HepG2 (cell line): ENCODE measurements at regions not wholly inside any gene's neighbourhood (a gene's known extent, or its start where the extent isn't known, plus 50 kb on each side); places are given as distances from the start of the nearest gene placed in this dataset.

Source experiments
- ATAC-seq: fragments of 200-7000 bp; cut with Tn5 transposase; 3 replicates; pipeline ENCODE4 v1.9.1; 2020; ENCODE audit warnings: mild to moderate bottlenecking, moderate library complexity
- BruUV-seq: library from RNA; stranded (reverse); fragments of 400-500 nt; replicated peaks from 2 replicates; lab custom pipeline; 2021; lab: Mats Ljungman, UMichigan
- CTCF ChIA-PET: fragments of 300-600 bp; formaldehyde crosslinking; extraction: SDS; loops from one replicate; lab custom pipeline; 2021; ENCODE audit warnings: low total read pairs, inconsistent platforms, low intra/inter-chr PET ratio; lab: Yijun Ruan, JAX
- POLR2A ChIA-PET: fragments of 350-600 bp; sonication (Branson Sonifier 250); formaldehyde crosslinking; loops from one replicate; lab custom pipeline; 2020; ENCODE audit warnings: antibody characterized with exemption, inconsistent platforms; lab: Yijun Ruan, JAX
- DNase-seq: peaks from one replicate; pipeline ENCODE4 v3.0.0-alpha.2; 2015; ENCODE audit warnings: low spot score
- FAIRE-seq: peaks from 3 replicates; lab custom pipeline; 2011; peaks lifted over from hg19 to GRCh38; lab: Jason Lieb, UNC
- H2AFZ ChIP-seq: one replicate; pipeline ENCODE4 v1.6.1; 2011; ENCODE audit warnings: low read length, inconsistent platforms
- H3K27ac ChIP-seq: fragments of 300-600 bp; 3 replicates; pipeline ENCODE4 v1.8.0; 2011; ENCODE audit warnings: mixed run types, mild to moderate bottlenecking, mixed read lengths, low read length, inconsistent platforms; ENCODE audit not compliant: insufficient read depth; ENCODE audit errors: extremely low read length
- H3K27me3 ChIP-seq, 2 experiments: fragments of 200-600 bp in 1 of 2; 2 replicates in 1 of 2; 3 replicates in 1 of 2; pipeline versions ENCODE4 v1.6.0 to v1.8.0; 2011; ENCODE audit warnings: low read length in 2 of 2, mild to moderate bottlenecking in 2 of 2, moderate library complexity in 2 of 2, inconsistent platforms in 1 of 2; ENCODE audit not compliant: insufficient read depth in 2 of 2, control insufficient read depth in 1 of 2
- H3K36me3 ChIP-seq, 2 experiments: fragments of 200-600 bp in 1 of 2; replicated peaks in 1 of 2; 2 replicates in 1 of 2; 3 replicates in 1 of 2; pipeline versions ENCODE4 v1.5.1 to v1.8.0; 2011; ENCODE audit warnings: low read length in 2 of 2, inconsistent platforms in 1 of 2; ENCODE audit not compliant: insufficient read depth in 2 of 2, control insufficient read depth in 1 of 2
- H3K4me1 ChIP-seq: 2 replicates; pipeline ENCODE4 v1.5.1; 2012; ENCODE audit warnings: low read length, inconsistent platforms; ENCODE audit not compliant: insufficient read depth
- H3K4me2 ChIP-seq: 2 replicates; pipeline ENCODE4 v1.6.0; 2011; ENCODE audit warnings: low read depth, low read length, inconsistent platforms
- H3K4me3 ChIP-seq, 3 experiments: fragments of 200-600 bp in 1 of 3; sonication (generic), shearing (Covaris generic) in 1 of 3; replicated peaks in 1 of 3; 2 replicates each; pipeline ENCODE4 v1.5.1; 2011 to 2016; ENCODE audit warnings: low read length in 3 of 3, inconsistent platforms in 2 of 3, low read depth in 2 of 3, mild to moderate bottlenecking in 2 of 3, control low read depth in 1 of 3, mixed read lengths in 1 of 3; ENCODE audit not compliant: insufficient read depth in 1 of 3
- H3K79me2 ChIP-seq: one replicate; pipeline ENCODE4 v1.6.1; 2011; ENCODE audit warnings: low read length, inconsistent platforms; ENCODE audit not compliant: insufficient read depth
- H3K9ac ChIP-seq: 2 replicates; pipeline ENCODE4 v1.6.0; 2011; ENCODE audit warnings: mild to moderate bottlenecking, low read depth, low read length, inconsistent platforms; ENCODE audit not compliant: insufficient read depth
- H3K9me3 ChIP-seq: 2 replicates; pipeline ENCODE4 v1.5.1; 2012; ENCODE audit warnings: mild to moderate bottlenecking, low read length
- H4K20me1 ChIP-seq: 2 replicates; pipeline ENCODE4 v1.6.0; 2011; ENCODE audit warnings: inconsistent platforms, mild to moderate bottlenecking, low read length, moderate library complexity; ENCODE audit not compliant: insufficient read depth
- ARNTL ChIP-seq: sonication (generic); formaldehyde crosslinking; IDR thresholded peaks from 2 replicates; pipeline ENCODE4 v1.4.0; 2020; ENCODE audit warnings: mild to moderate bottlenecking, missing genetic modification reagents
- KAT7 ChIP-seq: IDR thresholded peaks from 2 replicates; pipeline ENCODE4 v1.6.1; 2018; ENCODE audit warnings: borderline replicate concordance, missing compliant biosample characterization
- PCBP1 ChIP-seq: fragments of 200-400 bp; formaldehyde crosslinking; IDR thresholded peaks from 2 replicates; pipeline ENCODE4 v1.6.1; 2017; ENCODE audit warnings: mild to moderate bottlenecking, low read depth, low read length, borderline replicate concordance
- RXRA ChIP-seq: sonication (generic); formaldehyde crosslinking; IDR thresholded peaks from 2 replicates; pipeline ENCODE4 v1.5.1; 2020; ENCODE audit warnings: missing genetic modification reagents
- TIGD3 ChIP-seq: sonication (generic); formaldehyde crosslinking; IDR thresholded peaks from 2 replicates; pipeline ENCODE4 v1.5.1; 2020; ENCODE audit warnings: mild to moderate bottlenecking, missing genetic modification reagents, borderline replicate concordance
- ZBTB8A ChIP-seq: sonication (generic); formaldehyde crosslinking; IDR thresholded peaks from 2 replicates; pipeline ENCODE4 v1.4.0; 2020; ENCODE audit warnings: mild to moderate bottlenecking, low read depth, missing genetic modification reagents, borderline replicate concordance
- ZFYVE20 ChIP-seq: sonication (generic); formaldehyde crosslinking; IDR thresholded peaks from 2 replicates; pipeline ENCODE4 v1.8.0; 2023; ENCODE audit warnings: low read depth, mild to moderate bottlenecking, moderate library complexity, missing genetic modification reagents, borderline replicate concordance
- ZNF337 ChIP-seq: sonication (generic); formaldehyde crosslinking; IDR thresholded peaks from 2 replicates; pipeline ENCODE4 v1.5.1; 2020; ENCODE audit warnings: missing genetic modification reagents, low read depth, mild to moderate bottlenecking, borderline replicate concordance
- ZNF558 ChIP-seq: sonication (generic); formaldehyde crosslinking; IDR thresholded peaks from 2 replicates; pipeline ENCODE4 v1.9.0; 2022; ENCODE audit warnings: mild to moderate bottlenecking, missing genetic modification reagents, borderline replicate concordance
- WGBS: methylation state at CpG from one replicate; pipeline ENCODE4 v1.1.6; 2017; ENCODE audit warnings: low lambda C conversion rate; 5-methylcytosine and 5-hydroxymethylcytosine counted together
- in situ Hi-C: cut with HindIII; loops from 2 replicates; pipeline ENCODE4 v1.10.0; 2017; ENCODE audit warnings: low pct_unique_long_range_greater_than_20kb; ENCODE audit not compliant: extremely low pct_ligation_motif_present
- intact Hi-C: fragments of 100-400 bp; cut with micrococcal nuclease; formaldehyde crosslinking; loops from one replicate; pipeline ENCODE4 v1.10.0; 2022; ENCODE audit not compliant: unreplicated experiment
- TF ChIP-seq, protein P1 (sequence below): sonication (generic); formaldehyde crosslinking; IDR thresholded peaks from 2 replicates; pipeline ENCODE4 v1.4.0; 2020; ENCODE audit warnings: low read depth, mild to moderate bottlenecking, missing genetic modification reagents

GRCh38 chr4:54800831-54801530 lies 143.2 kb downstream of the KIT start:
- H4K20me1 ChIP-seq = no peaks in the 10 kb centered on the region
- no peaks in the 10 kb centered on the region for H3K36me3 ChIP-seq
- ChIA-PET CTCF (no interaction called here), POLR2A (no interaction called here)
- H2AFZ ChIP-seq = no peak overlapping the region
- DNase-seq (no peak), FAIRE-seq (no peak), ATAC-seq (no peak)
- H3K9ac ChIP-seq = no peak overlapping the region
- 0% methylated on average over 4 of the region's 4 CpGs for WGBS
- H3K27me3 ChIP-seq = no peaks in the 10 kb centered on the region
- in situ Hi-C loops = no loop called here
- H3K27ac ChIP-seq = no peak overlapping the region
- intact Hi-C loops = no loop called here
- H3K4me1 ChIP-seq = no peaks in the 10 kb centered on the region
- no TSS peak for BruUV-seq
- H3K79me2 ChIP-seq = no peaks in the 10 kb centered on the region
- H3K9me3 ChIP-seq = no peaks in the 10 kb centered on the region; the same call in 1 of the 2 replicates
- no peak overlapping the region for H3K4me2 ChIP-seq
- TF ChIP-seq, protein P1, sequence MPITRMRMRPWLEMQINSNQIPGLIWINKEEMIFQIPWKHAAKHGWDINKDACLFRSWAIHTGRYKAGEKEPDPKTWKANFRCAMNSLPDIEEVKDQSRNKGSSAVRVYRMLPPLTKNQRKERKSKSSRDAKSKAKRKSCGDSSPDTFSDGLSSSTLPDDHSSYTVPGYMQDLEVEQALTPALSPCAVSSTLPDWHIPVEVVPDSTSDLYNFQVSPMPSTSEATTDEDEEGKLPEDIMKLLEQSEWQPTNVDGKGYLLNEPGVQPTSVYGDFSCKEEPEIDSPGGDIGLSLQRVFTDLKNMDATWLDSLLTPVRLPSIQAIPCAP (CRISPR knock-in tag) = no peak
- TF ChIP-seq ZBTB8A (no peak), KAT7 (no peak)
- no peak overlapping the region for H3K4me3 ChIP-seq

DNA sequence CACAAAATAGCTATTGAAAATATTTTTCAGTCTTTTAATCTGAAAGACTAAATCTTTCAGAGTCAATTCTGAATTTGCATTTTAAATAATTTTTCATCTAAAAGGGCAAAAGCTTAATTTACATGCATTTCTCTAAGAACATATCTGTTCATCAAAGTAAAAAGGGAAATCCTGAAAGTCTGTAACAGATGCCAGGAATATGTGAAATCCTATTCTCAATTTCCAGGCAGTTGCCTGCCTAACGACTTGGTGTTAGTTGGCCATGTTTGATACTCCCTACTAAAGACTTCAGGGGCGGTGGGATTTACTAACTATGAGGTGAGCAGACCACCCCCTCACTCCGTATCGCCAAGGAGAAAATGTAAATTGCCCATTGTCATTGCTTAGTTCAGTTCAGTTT lies 136.8 kb downstream of the KIT start:
- Histone ChIP-seq H3K9ac (no peak overlapping the region), H3K27ac (no peak overlapping the region), H3K4me2 (no peak overlapping the region), H3K4me1 (no peaks in the 10 kb centered on the region), H3K4me3 (no peak overlapping the region), H2AFZ (no peak overlapping the region), H3K9me3 (no peaks in the 10 kb centered on the region), H3K79me2 (no peaks in the 10 kb centered on the region), H4K20me1 (no peaks in the 10 kb centered on the region), H3K36me3 (no peaks in the 10 kb centered on the region), H3K27me3 (no peaks in the 10 kb centered on the region)
- in situ Hi-C loops = no loop called here
- ATAC-seq = no peak
- WGBS = 0% methylated on average over 4 of the region's 4 CpGs
- ChIA-PET CTCF (no interaction called here), POLR2A (no interaction called here)
- no peak for DNase-seq
- intact Hi-C loops = no loop called here
- no peak for FAIRE-seq
- TF ChIP-seq ZNF558 (CRISPR knock-in tag) = no peak
- no peak for TF ChIP-seq PCBP1
- TF ChIP-seq RXRA (CRISPR knock-in tag) = no peak
- TF ChIP-seq ZFYVE20 = no peak
- no peak for TF ChIP-seq TIGD3 (CRISPR knock-in tag)
- no peak for TF ChIP-seq ARNTL (CRISPR knock-in tag)
- no peak for TF ChIP-seq ZNF337 (CRISPR knock-in tag)
- BruUV-seq = no TSS peak
